ENCODE measurements at regions not wholly inside any gene's neighbourhood (a gene's known extent, or its start where the extent isn't known, plus 50 kb on each side); places are given as distances from the start of the nearest gene placed in this dataset.

DNA sequence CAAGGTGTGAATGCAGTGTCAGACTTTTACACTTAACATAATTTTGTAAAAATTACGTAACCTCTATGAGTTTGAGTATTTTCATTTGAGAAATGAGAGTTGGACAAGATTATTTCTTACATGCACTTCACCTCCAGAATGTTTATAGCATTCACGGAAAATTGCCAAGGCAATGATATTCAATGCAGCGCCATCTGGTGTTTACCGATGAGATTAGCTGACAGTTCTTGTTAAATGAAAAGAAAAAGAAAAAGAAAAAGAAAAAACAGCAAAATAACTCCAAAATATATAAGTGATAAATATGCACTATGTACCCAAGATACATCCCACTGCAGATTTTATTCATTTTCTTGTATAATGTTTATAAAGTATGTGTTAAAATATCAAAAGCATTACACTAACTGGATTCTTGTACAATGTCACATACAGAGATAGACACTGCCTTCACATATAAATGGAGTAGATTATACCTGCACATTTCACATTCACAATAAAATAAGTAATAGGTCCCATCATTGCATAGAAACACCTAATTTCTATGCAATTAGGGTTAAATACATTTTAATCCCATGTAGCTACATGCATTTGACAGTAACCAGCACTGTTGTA is 976.3 kb upstream of the FAT3 start:
- WGBS, 3 donors: 22 to 30% (median 28%) methylated on average over 4 of the region's 4 CpGs
- Histone ChIP-seq H3K4me1 (no peaks in the 10 kb centered on the region), H3K9me3 (no peaks in the 10 kb centered on the region), H3K27me3 (ENCODE audit: insufficient read depth in 3 of 3, low read length in 2 of 3) (no peaks in the 10 kb centered on the region), H3K27ac (no peak overlapping the region), H3K4me3 (no peak overlapping the region), H3K36me3 (ENCODE audit: insufficient read depth in 1 of 2, low read depth in 1 of 2) (no peaks in the 10 kb centered on the region)
- ATAC-seq: no peak
- TF ChIP-seq, protein P1, sequence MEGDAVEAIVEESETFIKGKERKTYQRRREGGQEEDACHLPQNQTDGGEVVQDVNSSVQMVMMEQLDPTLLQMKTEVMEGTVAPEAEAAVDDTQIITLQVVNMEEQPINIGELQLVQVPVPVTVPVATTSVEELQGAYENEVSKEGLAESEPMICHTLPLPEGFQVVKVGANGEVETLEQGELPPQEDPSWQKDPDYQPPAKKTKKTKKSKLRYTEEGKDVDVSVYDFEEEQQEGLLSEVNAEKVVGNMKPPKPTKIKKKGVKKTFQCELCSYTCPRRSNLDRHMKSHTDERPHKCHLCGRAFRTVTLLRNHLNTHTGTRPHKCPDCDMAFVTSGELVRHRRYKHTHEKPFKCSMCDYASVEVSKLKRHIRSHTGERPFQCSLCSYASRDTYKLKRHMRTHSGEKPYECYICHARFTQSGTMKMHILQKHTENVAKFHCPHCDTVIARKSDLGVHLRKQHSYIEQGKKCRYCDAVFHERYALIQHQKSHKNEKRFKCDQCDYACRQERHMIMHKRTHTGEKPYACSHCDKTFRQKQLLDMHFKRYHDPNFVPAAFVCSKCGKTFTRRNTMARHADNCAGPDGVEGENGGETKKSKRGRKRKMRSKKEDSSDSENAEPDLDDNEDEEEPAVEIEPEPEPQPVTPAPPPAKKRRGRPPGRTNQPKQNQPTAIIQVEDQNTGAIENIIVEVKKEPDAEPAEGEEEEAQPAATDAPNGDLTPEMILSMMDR (IDR thresholded peaks at IDR 0.05): peak; percentile 50
- intact Hi-C loops (cut with DNase I): loop anchor here in 1 of 2 donors (10.0 kb wide), 1 partner anchor 994 kb away; no protein-coding TSS in a partner anchor
- no peak for DNase-seq

DNA sequence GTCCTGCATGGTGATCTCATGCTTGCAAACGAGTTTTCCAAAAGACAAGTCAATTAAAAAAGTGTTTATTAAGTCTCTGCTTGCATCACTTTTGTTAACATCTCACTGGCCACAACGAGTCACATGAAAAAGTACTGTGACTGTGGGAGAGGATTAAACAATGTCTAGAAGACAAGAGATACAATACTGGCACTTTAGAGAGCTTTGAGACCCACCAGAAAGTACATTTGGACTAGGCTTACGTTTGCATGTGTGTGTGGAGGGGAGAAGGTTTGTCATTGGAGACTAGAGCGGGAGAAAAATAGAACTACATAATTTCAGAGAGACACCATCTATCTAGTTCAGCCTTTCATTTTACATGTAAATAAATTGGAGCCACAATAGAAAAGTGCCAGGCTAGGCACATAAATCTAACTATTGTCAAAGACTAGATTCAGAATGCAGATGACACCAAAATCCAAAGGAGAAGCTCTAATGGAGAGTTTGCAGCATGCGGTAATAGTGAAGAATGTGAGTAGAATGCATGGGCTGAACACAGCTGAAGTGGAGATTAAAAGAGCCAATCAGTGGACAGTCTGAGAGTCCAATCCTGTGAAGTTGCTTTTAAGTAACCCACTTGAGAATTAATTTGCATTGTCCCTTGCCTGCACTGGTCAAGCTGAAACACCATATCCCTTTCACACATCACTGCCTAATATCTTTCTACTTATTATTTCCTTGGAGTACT is 977.4 kb upstream of the FAT3 start:
- Histone ChIP-seq H3K9me3 (no peaks in the 10 kb centered on the region), H3K36me3 (ENCODE audit: insufficient read depth in 1 of 2, low read depth in 1 of 2) (no peaks in the 10 kb centered on the region), H3K4me3 (no peak overlapping the region), H3K4me1 (no peaks in the 10 kb centered on the region), H3K27me3 (ENCODE audit: insufficient read depth in 3 of 3, low read length in 2 of 3) (no peaks in the 10 kb centered on the region), H3K27ac (no peak overlapping the region)
- ATAC-seq (no peak), DNase-seq (no peak)
- TF ChIP-seq, protein P1 (IDR thresholded peaks at IDR 0.05): no peak
- WGBS, 3 donors: 69 to 75% (median 72%) methylated on average over 5 of the region's 5 CpGs
- intact Hi-C loops (cut with DNase I): loop anchor here in 1 of 2 donors (10.0 kb wide), 1 partner anchor 992 kb away; no protein-coding TSS in a partner anchor

DNA sequence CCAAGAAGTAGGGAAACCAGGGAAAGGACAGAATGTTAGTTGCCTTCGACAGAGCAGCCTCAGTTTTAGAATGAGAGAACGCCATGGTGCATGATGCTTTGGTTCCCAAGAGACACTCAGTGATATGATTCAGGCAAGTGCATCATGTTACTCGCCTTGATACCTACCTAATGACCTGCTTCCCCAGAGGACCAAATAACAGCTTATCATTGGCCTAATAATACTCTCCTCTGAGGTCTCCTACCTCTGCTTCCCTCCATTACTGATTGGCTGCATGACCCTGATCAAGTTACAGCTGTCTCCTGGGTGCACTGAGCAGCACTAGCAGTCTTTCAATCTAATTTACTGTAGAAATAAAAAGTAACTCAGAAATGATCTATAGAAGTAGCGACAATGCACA is 979.7 kb upstream of the FAT3 start:
- TF ChIP-seq, protein P1 (IDR thresholded peaks at IDR 0.05): no peak
- no peak overlapping the region for H3K27ac ChIP-seq
- no peaks in the 10 kb centered on the region for H3K4me1 ChIP-seq
- H3K9me3 ChIP-seq: no peaks in the 10 kb centered on the region
- H3K4me3 ChIP-seq: no peak overlapping the region
- ATAC-seq (no peak), DNase-seq (no peak)
- no peaks in the 10 kb centered on the region for H3K36me3 ChIP-seq (ENCODE audit: insufficient read depth in 1 of 2, low read depth in 1 of 2)
- H3K27me3 ChIP-seq (ENCODE audit: insufficient read depth in 3 of 3, low read length in 2 of 3): no peaks in the 10 kb centered on the region
- intact Hi-C loops (cut with DNase I): loop anchor here in 1 of 2 donors (10.0 kb wide), 1 partner anchor 990 kb away; no protein-coding TSS in a partner anchor
- 88 to 90% (median 89%) methylated on average over 4 of the region's 4 CpGs for WGBS, 3 donors

DNA sequence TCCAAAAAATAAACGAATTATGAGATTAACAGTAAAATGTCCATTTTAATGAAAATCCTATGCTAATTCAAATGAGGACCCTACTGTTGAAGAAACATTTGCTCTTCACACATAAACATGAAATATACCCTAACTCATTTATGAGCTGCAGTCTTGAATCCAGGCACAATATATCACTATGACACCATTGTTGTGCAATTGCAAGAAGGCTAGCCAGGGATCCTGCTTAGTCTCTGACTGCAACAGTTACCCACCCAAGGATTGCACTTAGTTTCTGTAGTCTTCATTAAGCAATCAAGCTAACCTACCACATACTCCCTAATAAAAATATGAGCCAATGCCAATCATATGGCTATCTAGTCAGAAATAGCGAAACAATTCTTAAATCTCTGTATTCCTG is 981.0 kb upstream of the FAT3 start:
- no peak for ATAC-seq
- WGBS, 3 donors: 80 to 87% (median 82%) methylated on average over 2 of the region's 2 CpGs
- TF ChIP-seq, protein P1 (IDR thresholded peaks at IDR 0.05): no peak

More for the DNA sequence above, 981.0 kb upstream of the FAT3 start:
- no peak overlapping the region for H3K27ac ChIP-seq
- H3K4me3 ChIP-seq: no peak overlapping the region
- H3K9me3 ChIP-seq: no peaks in the 10 kb centered on the region
- no peaks in the 10 kb centered on the region for H3K27me3 ChIP-seq (ENCODE audit: insufficient read depth in 3 of 3, low read length in 2 of 3)
- no peaks in the 10 kb centered on the region for H3K36me3 ChIP-seq (ENCODE audit: insufficient read depth in 1 of 2, low read depth in 1 of 2)
- no peak for DNase-seq
- intact Hi-C loops (cut with DNase I): loop anchor here in 1 of 2 donors (10.0 kb wide), 1 partner anchor 989 kb away; no protein-coding TSS in a partner anchor
- no peaks in the 10 kb centered on the region for H3K4me1 ChIP-seq

All from psoas muscle (tissue), 7 donors.